ENCODE measurements at regions not wholly inside any gene's neighbourhood (a gene's known extent, or its start where the extent isn't known, plus 50 kb on each side); places are given as distances from the start of the nearest gene placed in this dataset.

DNA sequence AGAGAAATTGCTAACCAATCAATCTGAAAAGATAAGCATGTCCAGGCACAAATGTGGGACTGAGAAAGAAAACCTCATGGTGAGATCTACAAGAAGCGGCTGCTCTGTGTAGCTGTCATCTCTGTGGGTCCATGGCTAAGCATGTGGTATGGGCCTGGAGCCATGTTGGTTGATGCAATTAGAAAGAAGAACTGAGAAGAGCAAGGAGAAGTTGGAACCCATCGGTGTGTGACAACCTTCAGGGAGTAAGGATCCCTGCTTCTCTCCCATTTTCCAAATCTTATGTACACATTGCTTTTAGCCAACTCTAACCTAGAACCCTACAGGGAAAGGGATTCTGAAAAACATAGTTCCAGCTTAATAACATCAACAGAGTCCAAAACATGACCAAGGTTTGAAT is 890.2 kb downstream of the FSTL5 start:
- no TSS peak for BruUV-seq (replicated peaks)
- CTCF ChIA-PET = interaction anchor here (0.6 kb wide), 1 partner anchor 1677 kb away, joined by 3 read pairs; no protein-coding TSS in a partner anchor
- Histone ChIP-seq H3K27ac (ENCODE audit: insufficient read depth, low read depth, low read length) (no peak overlapping the region), H3K9ac (replicated peaks; ENCODE audit: extremely low read depth, insufficient read depth, low read length) (no peak overlapping the region), H3K79me2 (ENCODE audit: control insufficient read depth, insufficient read depth, low read length) (no peaks in the 10 kb centered on the region), H3K4me1 (ENCODE audit: control insufficient read depth, extremely low read depth, insufficient read depth, low read length) (no peaks in the 10 kb centered on the region), H2AFZ (ENCODE audit: low read depth, low read length) (no peak overlapping the region), H3K4me2 (ENCODE audit: insufficient read depth, low read length) (no peak overlapping the region), H3K9me3 (replicated peaks; ENCODE audit: control insufficient read depth, insufficient read depth, low read length) (no peaks in the 10 kb centered on the region), H3K36me3 (ENCODE audit: control insufficient read depth in 2 of 2, extremely low read depth in 1 of 2, insufficient read depth in 2 of 2, low read length in 2 of 2) (no peaks in the 10 kb centered on the region), H3K4me3 (replicated peaks in 1 of 3; ENCODE audit: insufficient read depth in 1 of 3, low read depth in 1 of 3, low read length in 3 of 3) (no peak overlapping the region), H3K9me1 (replicated peaks; ENCODE audit: control insufficient read depth, extremely low read depth, insufficient read depth, low read length) (no peaks in the 10 kb centered on the region), H4K20me1 (replicated peaks; ENCODE audit: control insufficient read depth, extremely low read depth, insufficient read depth, low read length) (no peaks in the 10 kb centered on the region), H3K27me3 (ENCODE audit: control insufficient read depth in 2 of 2, insufficient read depth in 2 of 2, low read length in 2 of 2) (no peaks in the 10 kb centered on the region)
- intact Hi-C loops (cut with micrococcal nuclease) (no loop called here), dilution Hi-C loops (cut with MboI; ENCODE audit: extremely low pct_ligation_motif_present, low sequenced_read_pairs) (no loop called here)
- FAIRE-seq = no peak
- no peak for DNase-seq (ENCODE audit: low read depth, low spot score)
- POLR2A ChIA-PET = no interaction called here
- TF ChIP-seq, protein P1, sequence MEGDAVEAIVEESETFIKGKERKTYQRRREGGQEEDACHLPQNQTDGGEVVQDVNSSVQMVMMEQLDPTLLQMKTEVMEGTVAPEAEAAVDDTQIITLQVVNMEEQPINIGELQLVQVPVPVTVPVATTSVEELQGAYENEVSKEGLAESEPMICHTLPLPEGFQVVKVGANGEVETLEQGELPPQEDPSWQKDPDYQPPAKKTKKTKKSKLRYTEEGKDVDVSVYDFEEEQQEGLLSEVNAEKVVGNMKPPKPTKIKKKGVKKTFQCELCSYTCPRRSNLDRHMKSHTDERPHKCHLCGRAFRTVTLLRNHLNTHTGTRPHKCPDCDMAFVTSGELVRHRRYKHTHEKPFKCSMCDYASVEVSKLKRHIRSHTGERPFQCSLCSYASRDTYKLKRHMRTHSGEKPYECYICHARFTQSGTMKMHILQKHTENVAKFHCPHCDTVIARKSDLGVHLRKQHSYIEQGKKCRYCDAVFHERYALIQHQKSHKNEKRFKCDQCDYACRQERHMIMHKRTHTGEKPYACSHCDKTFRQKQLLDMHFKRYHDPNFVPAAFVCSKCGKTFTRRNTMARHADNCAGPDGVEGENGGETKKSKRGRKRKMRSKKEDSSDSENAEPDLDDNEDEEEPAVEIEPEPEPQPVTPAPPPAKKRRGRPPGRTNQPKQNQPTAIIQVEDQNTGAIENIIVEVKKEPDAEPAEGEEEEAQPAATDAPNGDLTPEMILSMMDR (IDR thresholded peaks at IDR 0.05; ENCODE audit: extremely low read depth in 1 of 2, insufficient read depth in 1 of 2, low read depth in 1 of 2, low read length in 2 of 2) = no peak
- TF ChIP-seq POLR2A (IDR thresholded peaks at IDR 0.05; ENCODE audit: low read depth, low read length) (no peak), GATA2 (IDR thresholded peaks at IDR 0.05; ENCODE audit: insufficient read depth, insufficient read length, low read depth, low read length) (no peak), FOS (IDR thresholded peaks at IDR 0.05; ENCODE audit: borderline replicate concordance, insufficient read depth, low read length) (no peak)
- TF ChIP-seq, protein P2, sequence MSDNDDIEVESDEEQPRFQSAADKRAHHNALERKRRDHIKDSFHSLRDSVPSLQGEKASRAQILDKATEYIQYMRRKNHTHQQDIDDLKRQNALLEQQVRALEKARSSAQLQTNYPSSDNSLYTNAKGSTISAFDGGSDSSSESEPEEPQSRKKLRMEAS (IDR thresholded peaks at IDR 0.05; ENCODE audit: insufficient read depth, insufficient read length) = no peak

DNA sequence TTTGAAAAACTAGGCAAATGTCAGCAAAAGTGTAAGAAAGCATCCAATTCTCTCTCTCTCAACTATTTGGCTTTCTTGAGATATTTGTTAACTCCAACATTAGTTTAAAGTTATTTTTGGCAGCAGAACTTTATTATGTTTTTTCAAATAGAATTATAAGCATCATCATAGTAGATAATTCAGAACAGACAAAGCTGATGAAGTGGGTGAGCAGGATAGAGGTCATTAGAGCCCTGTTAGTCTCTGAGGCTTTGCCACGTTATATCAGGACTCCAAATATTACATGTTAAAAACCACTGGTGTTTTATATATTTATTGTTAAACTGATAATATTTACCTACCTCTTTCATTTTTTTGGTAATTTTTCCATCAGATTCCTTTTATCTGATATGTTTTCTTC is 903.0 kb downstream of the FSTL5 start:
- intact Hi-C loops (cut with micrococcal nuclease) (no loop called here), dilution Hi-C loops (cut with MboI; ENCODE audit: extremely low pct_ligation_motif_present, low sequenced_read_pairs) (no loop called here)
- H3K4me2 ChIP-seq (ENCODE audit: insufficient read depth, low read length) = no peak overlapping the region
- no peaks in the 10 kb centered on the region for H3K27me3 ChIP-seq (ENCODE audit: control insufficient read depth in 2 of 2, insufficient read depth in 2 of 2, low read length in 2 of 2)
- TF ChIP-seq, protein P1 (IDR thresholded peaks at IDR 0.05; ENCODE audit: extremely low read depth in 1 of 2, insufficient read depth in 1 of 2, low read depth in 1 of 2, low read length in 2 of 2) = no peak
- TF ChIP-seq GATA2 (IDR thresholded peaks at IDR 0.05; ENCODE audit: insufficient read depth, insufficient read length, low read depth, low read length) (no peak), EZH2 (IDR thresholded peaks at IDR 0.05; ENCODE audit: borderline replicate concordance, low read depth, low read length, severe bottlenecking) (no peak), JUN (IDR thresholded peaks at IDR 0.05; ENCODE audit: borderline replicate concordance, insufficient read depth, insufficient read length, low read depth) (no peak), POLR2AphosphoS5 (IDR thresholded peaks at IDR 0.05; ENCODE audit: insufficient read depth, low read depth, low read length) (no peak), MYC (IDR thresholded peaks at IDR 0.05; ENCODE audit: low read depth, low read length) (no peak), POLR2A (IDR thresholded peaks at IDR 0.05; ENCODE audit: low read depth, low read length) (no peak), FOS (IDR thresholded peaks at IDR 0.05; ENCODE audit: borderline replicate concordance, insufficient read depth, low read length) (no peak)
- TF ChIP-seq, protein P2 (IDR thresholded peaks at IDR 0.05; ENCODE audit: insufficient read depth, insufficient read length) = no peak
- no peaks in the 10 kb centered on the region for H3K79me2 ChIP-seq (ENCODE audit: control insufficient read depth, insufficient read depth, low read length)
- no peaks in the 10 kb centered on the region for H4K20me1 ChIP-seq (replicated peaks; ENCODE audit: control insufficient read depth, extremely low read depth, insufficient read depth, low read length)
- H3K4me1 ChIP-seq (ENCODE audit: control insufficient read depth, extremely low read depth, insufficient read depth, low read length) = no peaks in the 10 kb centered on the region
- no peaks in the 10 kb centered on the region for H3K9me3 ChIP-seq (replicated peaks; ENCODE audit: control insufficient read depth, insufficient read depth, low read length)
- H2AFZ ChIP-seq (ENCODE audit: low read depth, low read length) = no peak overlapping the region
- FAIRE-seq (no peak), DNase-seq (ENCODE audit: low read depth, low spot score) (no peak)
- BruUV-seq (replicated peaks) = no TSS peak
- no peak overlapping the region for H3K9ac ChIP-seq (replicated peaks; ENCODE audit: extremely low read depth, insufficient read depth, low read length)
- no peaks in the 10 kb centered on the region for H3K36me3 ChIP-seq (ENCODE audit: control insufficient read depth in 2 of 2, extremely low read depth in 1 of 2, insufficient read depth in 2 of 2, low read length in 2 of 2)
- H3K9me1 ChIP-seq (replicated peaks; ENCODE audit: control insufficient read depth, extremely low read depth, insufficient read depth, low read length) = no peaks in the 10 kb centered on the region
- H3K4me3 ChIP-seq (replicated peaks in 1 of 3; ENCODE audit: insufficient read depth in 1 of 3, low read depth in 1 of 3, low read length in 3 of 3) = no peak overlapping the region
- no peak overlapping the region for H3K27ac ChIP-seq (ENCODE audit: insufficient read depth, low read depth, low read length)
- ChIA-PET POLR2A (no interaction called here), CTCF (interaction anchor here (1.5 kb wide), 1 partner anchor 908 kb away, joined by 3 read pairs; no protein-coding TSS in a partner anchor)

All from endothelial cell of umbilical vein (primary cell).